ENCODE measurements at regions not wholly inside any gene's neighbourhood (a gene's known extent, or its start where the extent isn't known, plus 50 kb on each side); places are given as distances from the start of the nearest gene placed in this dataset.

- no peak for DNase-seq (ENCODE audit: low read depth in 4 of 4, low spot score in 1 of 4)
These were observed 419.6 kb upstream of the RASGEF1B start for GRCh38 chr4:81891005-81891996.

GRCh38 chr4:81884986-81885385 lies 413.3 kb upstream of the RASGEF1B start:
- DNase-seq (ENCODE audit: low read depth in 4 of 4, low spot score in 1 of 4): no peak

- DNase-seq (ENCODE audit: low read depth in 4 of 4, low spot score in 1 of 4): no peak
These were observed 412.1 kb upstream of the RASGEF1B start for GRCh38 chr4:81883530-81884450.

- DNase-seq (ENCODE audit: low read depth in 4 of 4, low spot score in 1 of 4): no peak
These were observed 411.3 kb upstream of the RASGEF1B start for GRCh38 chr4:81883004-81883403.

- DNase-seq (ENCODE audit: low read depth in 4 of 4, low spot score in 1 of 4): no peak
These were observed 410.3 kb upstream of the RASGEF1B start for GRCh38 chr4:81881855-81882621.

- DNase-seq (ENCODE audit: low read depth in 4 of 4, low spot score in 1 of 4): no peak
These were observed 404.4 kb upstream of the RASGEF1B start for GRCh38 chr4:81876106-81876505.

GRCh38 chr4:81874661-81875515 lies 403.2 kb upstream of the RASGEF1B start:
- DNase-seq (ENCODE audit: low read depth in 4 of 4, low spot score in 1 of 4): no peak

- no peak for DNase-seq (ENCODE audit: low read depth in 4 of 4, low spot score in 1 of 4)
These were observed 398.6 kb upstream of the RASGEF1B start for GRCh38 chr4:81870275-81870674.

GRCh38 chr4:81860111-81860510 lies 388.4 kb upstream of the RASGEF1B start:
- no peak for DNase-seq (ENCODE audit: low read depth in 4 of 4, low spot score in 1 of 4)

- no peak for DNase-seq (ENCODE audit: low read depth in 4 of 4, low spot score in 1 of 4)
These were observed 382.7 kb upstream of the RASGEF1B start for GRCh38 chr4:81854406-81854805.

- no peak for DNase-seq (ENCODE audit: low read depth in 4 of 4, low spot score in 1 of 4)
These were observed 380.5 kb upstream of the RASGEF1B start for GRCh38 chr4:81852031-81852715.

- DNase-seq (ENCODE audit: low read depth in 4 of 4, low spot score in 1 of 4): no peak
These were observed 379.0 kb upstream of the RASGEF1B start for GRCh38 chr4:81850701-81851100.

- DNase-seq (ENCODE audit: low read depth in 4 of 4, low spot score in 1 of 4): no peak
These were observed 374.1 kb upstream of the RASGEF1B start for GRCh38 chr4:81845761-81846160.

GRCh38 chr4:81845273-81845672 lies 373.6 kb upstream of the RASGEF1B start:
- no peak for DNase-seq (ENCODE audit: low read depth in 4 of 4, low spot score in 1 of 4)

GRCh38 chr4:81844717-81845116 lies 373.0 kb upstream of the RASGEF1B start:
- DNase-seq (ENCODE audit: low read depth in 4 of 4, low spot score in 1 of 4): peak in 3 of 4 experiments; percentile 37 to 57 (median 51)

- DNase-seq (ENCODE audit: low read depth in 4 of 4, low spot score in 1 of 4): no peak
These were observed 367.8 kb upstream of the RASGEF1B start for GRCh38 chr4:81839347-81840042.

- DNase-seq (ENCODE audit: low read depth in 4 of 4, low spot score in 1 of 4): no peak
These were observed 366.9 kb upstream of the RASGEF1B start for GRCh38 chr4:81838586-81838985.

GRCh38 chr4:81836716-81837115 lies 365.0 kb upstream of the RASGEF1B start:
- no peak for DNase-seq (ENCODE audit: low read depth in 4 of 4, low spot score in 1 of 4)

GRCh38 chr4:81833576-81833975 lies 361.9 kb upstream of the RASGEF1B start:
- DNase-seq (ENCODE audit: low read depth in 4 of 4, low spot score in 1 of 4): no peak
